KMS-11 (cell line): ENCODE measurements at regions not wholly inside any gene's neighbourhood (a gene's known extent, or its start where the extent isn't known, plus 50 kb on each side); places are given as distances from the start of the nearest gene placed in this dataset.

Experiments used
- H2AFZ ChIP-seq: fragments of 200-600 bp; sonication (generic); 2 replicates; pipeline ENCODE4 v1.6.1; 2016; ENCODE audit warnings: antibody characterized with exemption, mixed run types, low read depth
- H3K27ac ChIP-seq: fragments of 200-600 bp; sonication (generic); 2 replicates; pipeline ENCODE4 v1.6.1; 2016; ENCODE audit warnings: mild to moderate bottlenecking, mixed run types
- H3K27me3 ChIP-seq: fragments of 200-600 bp; sonication (generic); 2 replicates; pipeline ENCODE4 v1.6.1; 2017; ENCODE audit warnings: mild to moderate bottlenecking, low read depth, mixed run types, moderate library complexity; ENCODE audit not compliant: insufficient read depth
- H3K36me3 ChIP-seq: fragments of 200-600 bp; sonication (generic); 2 replicates; pipeline ENCODE4 v1.6.1; 2017; ENCODE audit warnings: mild to moderate bottlenecking, mixed run types; ENCODE audit not compliant: insufficient read depth
- H3K4me1 ChIP-seq: fragments of 200-600 bp; sonication (generic); 2 replicates; pipeline ENCODE4 v1.6.1; 2016; ENCODE audit warnings: mild to moderate bottlenecking, low read depth, mixed run types; ENCODE audit not compliant: poor library complexity, severe bottlenecking
- H3K4me2 ChIP-seq: fragments of 200-600 bp; sonication (generic); 2 replicates; pipeline ENCODE4 v1.7.0; 2016; ENCODE audit warnings: mild to moderate bottlenecking, mixed run types
- H3K4me3 ChIP-seq: fragments of 200-600 bp; sonication (generic); IDR thresholded peaks from 2 replicates; pipeline ENCODE4 v1.6.1; 2017; ENCODE audit warnings: low read depth, low read length, mixed read lengths; ENCODE audit not compliant: insufficient read depth
- H3K79me2 ChIP-seq: fragments of 200-600 bp; sonication (generic); 2 replicates; pipeline ENCODE4 v1.6.1; 2016; ENCODE audit warnings: low read depth, mixed run types; ENCODE audit not compliant: insufficient read depth
- H3K9ac ChIP-seq: fragments of 200-600 bp; sonication (generic); 2 replicates; pipeline ENCODE4 v1.6.1; 2016; ENCODE audit warnings: mild to moderate bottlenecking, mixed run types
- H4K20me1 ChIP-seq: fragments of 200-600 bp; sonication (generic); 2 replicates; pipeline ENCODE4 v1.6.1; 2016; ENCODE audit warnings: mild to moderate bottlenecking, mixed run types; ENCODE audit not compliant: insufficient read depth
- TF ChIP-seq, protein P1 (sequence below): fragments of 200-600 bp; sonication (generic); conservative IDR thresholded peaks from 2 replicates; pipeline ENCODE4 v1.6.1; 2017; ENCODE audit warnings: low read depth, mild to moderate bottlenecking, antibody characterized with exemption, low read length, moderate library complexity, mixed read lengths

DNA sequence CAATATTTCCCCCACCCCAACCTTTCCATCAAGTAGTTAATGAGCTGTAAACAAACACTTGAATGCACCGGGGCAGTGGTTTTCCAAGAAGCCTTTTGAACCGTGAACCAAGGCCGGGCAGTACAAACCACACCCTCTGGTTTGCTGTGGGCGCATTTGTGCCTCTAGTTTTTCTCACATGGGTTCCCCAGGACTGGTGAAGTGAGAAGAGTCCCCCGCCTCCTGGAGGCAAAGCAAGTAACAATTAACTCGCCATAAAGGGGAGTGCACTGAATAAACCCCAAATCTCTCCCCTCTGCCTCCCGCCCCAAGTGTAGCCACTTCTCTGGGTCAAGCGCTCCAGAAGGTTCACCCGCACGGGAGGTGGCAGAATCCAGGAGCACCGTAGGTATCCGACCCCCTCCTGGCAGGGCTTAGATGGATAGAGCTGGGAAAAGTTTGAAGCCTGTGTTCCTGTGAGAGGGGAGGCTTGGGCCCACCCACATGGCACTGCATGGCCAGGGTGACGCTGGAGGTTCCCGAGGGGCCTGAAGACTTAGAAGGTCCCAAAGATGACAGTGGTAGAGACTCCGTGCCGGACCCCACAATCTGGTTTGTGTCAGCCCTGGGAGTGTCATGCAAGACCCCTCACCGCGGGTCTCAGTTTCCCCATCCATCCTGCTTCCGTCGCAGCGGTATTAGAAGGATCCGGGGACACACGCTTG, 182.2 kb downstream of the SMAD2 start:
- H3K27ac ChIP-seq = no peak overlapping the region
- no peak overlapping the region for H2AFZ ChIP-seq
- no peak overlapping the region for H3K4me3 ChIP-seq
- no peak overlapping the region for H3K4me2 ChIP-seq
- H4K20me1 ChIP-seq = no peaks in the 10 kb centered on the region
- peaks cover 3% of the 10 kb centered on the region for H3K4me1 ChIP-seq
- TF ChIP-seq, protein P1, sequence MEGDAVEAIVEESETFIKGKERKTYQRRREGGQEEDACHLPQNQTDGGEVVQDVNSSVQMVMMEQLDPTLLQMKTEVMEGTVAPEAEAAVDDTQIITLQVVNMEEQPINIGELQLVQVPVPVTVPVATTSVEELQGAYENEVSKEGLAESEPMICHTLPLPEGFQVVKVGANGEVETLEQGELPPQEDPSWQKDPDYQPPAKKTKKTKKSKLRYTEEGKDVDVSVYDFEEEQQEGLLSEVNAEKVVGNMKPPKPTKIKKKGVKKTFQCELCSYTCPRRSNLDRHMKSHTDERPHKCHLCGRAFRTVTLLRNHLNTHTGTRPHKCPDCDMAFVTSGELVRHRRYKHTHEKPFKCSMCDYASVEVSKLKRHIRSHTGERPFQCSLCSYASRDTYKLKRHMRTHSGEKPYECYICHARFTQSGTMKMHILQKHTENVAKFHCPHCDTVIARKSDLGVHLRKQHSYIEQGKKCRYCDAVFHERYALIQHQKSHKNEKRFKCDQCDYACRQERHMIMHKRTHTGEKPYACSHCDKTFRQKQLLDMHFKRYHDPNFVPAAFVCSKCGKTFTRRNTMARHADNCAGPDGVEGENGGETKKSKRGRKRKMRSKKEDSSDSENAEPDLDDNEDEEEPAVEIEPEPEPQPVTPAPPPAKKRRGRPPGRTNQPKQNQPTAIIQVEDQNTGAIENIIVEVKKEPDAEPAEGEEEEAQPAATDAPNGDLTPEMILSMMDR = no peak
- H3K36me3 ChIP-seq = no peaks in the 10 kb centered on the region
- H3K9ac ChIP-seq = no peak overlapping the region
- no peaks in the 10 kb centered on the region for H3K27me3 ChIP-seq
- no peaks in the 10 kb centered on the region for H3K79me2 ChIP-seq

DNA sequence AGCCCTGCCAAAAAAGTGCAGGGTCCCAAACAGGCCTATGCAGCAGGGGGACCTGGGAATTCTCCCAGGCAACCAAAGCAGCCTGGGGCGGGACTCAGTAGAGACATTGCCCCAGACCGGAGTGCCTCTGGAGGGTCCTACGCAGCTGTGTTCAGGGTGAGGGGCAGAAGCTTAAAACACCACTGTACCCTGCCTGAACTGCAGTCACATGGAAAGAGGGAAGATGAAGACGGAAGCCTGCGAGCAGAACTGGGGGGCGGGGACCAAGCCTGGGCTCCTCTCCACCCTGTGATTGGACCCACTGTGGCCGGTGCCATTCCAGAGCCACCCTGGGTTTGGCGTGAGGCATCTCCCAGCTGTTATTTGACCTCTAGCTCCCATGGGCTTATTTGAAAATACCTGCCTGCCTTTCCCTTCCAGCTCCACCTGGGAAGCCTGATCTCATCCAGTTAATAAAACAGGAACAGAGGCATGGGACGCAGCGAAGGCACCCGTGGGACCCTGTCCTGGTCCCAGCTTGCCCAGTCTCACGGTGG, 183.1 kb downstream of the SMAD2 start:
- Histone ChIP-seq H4K20me1 (no peaks in the 10 kb centered on the region), H3K4me3 (no peak overlapping the region), H3K4me2 (no peak overlapping the region), H3K27me3 (no peaks in the 10 kb centered on the region), H3K4me1 (peaks cover 3% of the 10 kb centered on the region), H3K27ac (no peak overlapping the region), H3K36me3 (no peaks in the 10 kb centered on the region), H3K79me2 (no peaks in the 10 kb centered on the region), H3K9ac (no peak overlapping the region), H2AFZ (no peak overlapping the region)
- TF ChIP-seq, protein P1 = no peak

DNA sequence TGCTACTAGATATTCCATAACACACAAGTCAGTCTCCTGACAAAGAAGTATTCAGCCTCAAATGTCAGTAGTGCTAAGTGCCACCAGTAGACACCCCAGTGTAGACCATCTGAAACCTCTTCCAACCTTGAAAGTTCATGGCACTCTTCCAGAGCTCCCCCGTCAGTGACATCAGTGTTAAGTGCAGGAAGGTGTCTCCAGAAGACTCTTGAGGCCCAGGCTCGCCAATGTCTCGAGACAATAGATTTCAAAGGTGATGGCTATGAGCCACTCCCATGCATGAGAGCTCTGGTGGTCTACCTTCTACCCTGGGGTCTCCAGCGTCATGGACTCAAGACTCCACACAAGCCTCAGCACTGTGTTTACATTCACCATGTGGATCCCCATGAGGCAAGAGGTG, 183.8 kb downstream of the SMAD2 start:
- H3K4me3 ChIP-seq = no peak overlapping the region
- no peaks in the 10 kb centered on the region for H4K20me1 ChIP-seq
- no peak overlapping the region for H3K4me2 ChIP-seq
- H3K27ac ChIP-seq = no peak overlapping the region
- H3K27me3 ChIP-seq = no peaks in the 10 kb centered on the region
- H3K36me3 ChIP-seq = no peaks in the 10 kb centered on the region
- H3K9ac ChIP-seq = no peak overlapping the region
- TF ChIP-seq, protein P1 = no peak
- H3K79me2 ChIP-seq = no peaks in the 10 kb centered on the region
- peaks cover 3% of the 10 kb centered on the region for H3K4me1 ChIP-seq
- no peak overlapping the region for H2AFZ ChIP-seq

DNA sequence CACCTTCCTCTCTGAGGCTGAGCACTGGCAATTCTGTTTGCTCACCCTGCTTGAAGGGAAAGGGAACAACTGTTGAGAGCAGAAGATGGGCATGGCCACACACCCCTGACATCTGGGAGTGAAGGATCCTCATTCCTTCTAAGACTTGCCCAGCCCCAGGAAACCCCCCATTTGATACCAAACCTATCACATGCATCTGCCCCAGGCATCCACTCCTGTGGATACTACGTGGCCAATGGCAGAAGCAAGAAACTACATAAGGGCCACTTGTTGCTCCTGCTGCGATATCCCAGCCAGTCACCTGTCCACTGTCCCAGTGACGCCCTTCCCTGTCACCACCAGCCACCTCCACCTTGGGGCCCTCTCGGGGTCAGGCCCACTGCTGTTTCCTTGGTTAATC, 185.2 kb downstream of the SMAD2 start:
- Histone ChIP-seq H3K4me3 (no peak overlapping the region), H2AFZ (no peak overlapping the region), H3K4me2 (no peak overlapping the region), H3K36me3 (no peaks in the 10 kb centered on the region), H3K79me2 (no peaks in the 10 kb centered on the region), H3K27me3 (no peaks in the 10 kb centered on the region), H3K27ac (no peak overlapping the region), H3K4me1 (peaks cover 3% of the 10 kb centered on the region), H3K9ac (no peak overlapping the region), H4K20me1 (no peaks in the 10 kb centered on the region)
- TF ChIP-seq, protein P1 = no peak
